ENCODE measurements at regions not wholly inside any gene's neighbourhood (a gene's known extent, or its start where the extent isn't known, plus 50 kb on each side); places are given as distances from the start of the nearest gene placed in this dataset.
A peak's percentile ranks its signal among the peaks of the same experiment; 100 is the strongest.

- TF ChIP-seq CTCF (IDR thresholded peaks at IDR 0.05; ENCODE audit: borderline replicate concordance, extremely low read depth, insufficient read depth): no peak
- H3K9ac ChIP-seq (ENCODE audit: low read length in 3 of 3): no peak overlapping the region
These were observed 86.2 kb upstream of the PIAS1 start for GRCh38 chr15:67967871-67968431.

GRCh38 chr15:67968564-67968963 lies 85.6 kb upstream of the PIAS1 start:
- no peak for TF ChIP-seq CTCF (IDR thresholded peaks at IDR 0.05; ENCODE audit: borderline replicate concordance, extremely low read depth, insufficient read depth)
- DNase-seq (no peak), FAIRE-seq (no peak)
- H3K4me3 ChIP-seq (ENCODE audit: low read length in 3 of 3): peak overlapping the region; percentile 21 to 53 (median 51)
- H3K36me3 ChIP-seq (ENCODE audit: control insufficient read depth in 2 of 3, insufficient read depth in 3 of 3, low read length in 3 of 3): no peaks in the 10 kb centered on the region
- H3K4me1 ChIP-seq (ENCODE audit: control insufficient read depth in 2 of 3, insufficient read depth in 2 of 3, low read depth in 1 of 3, low read length in 3 of 3): peaks cover 0 to 3% (median 0%) of the 10 kb centered on the region in 3 donors
- H3K9ac ChIP-seq (ENCODE audit: low read length in 3 of 3): no peak overlapping the region
- no peak overlapping the region for H3K27ac ChIP-seq (ENCODE audit: low read depth in 2 of 2, low read length in 2 of 2)
- intact Hi-C loops (cut with DNase I): no loop called here
- no peaks in the 10 kb centered on the region for H3K9me3 ChIP-seq (ENCODE audit: control insufficient read depth in 2 of 3, insufficient read depth in 1 of 3, low read length in 3 of 3)
- H3K27me3 ChIP-seq (ENCODE audit: control insufficient read depth, insufficient read depth, low read length): no peaks in the 10 kb centered on the region

More at GRCh38 chr15:67967871-67968431, 86.2 kb upstream of the PIAS1 start:
- Histone ChIP-seq H3K36me3 (ENCODE audit: control insufficient read depth in 2 of 3, insufficient read depth in 3 of 3, low read length in 3 of 3) (no peaks in the 10 kb centered on the region), H3K27ac (ENCODE audit: low read depth in 2 of 2, low read length in 2 of 2) (no peak overlapping the region), H3K4me1 (ENCODE audit: control insufficient read depth in 2 of 3, insufficient read depth in 2 of 3, low read depth in 1 of 3, low read length in 3 of 3) (peaks cover 0 to 3% (median 0%) of the 10 kb centered on the region in 3 donors), H3K9me3 (ENCODE audit: control insufficient read depth in 2 of 3, insufficient read depth in 1 of 3, low read length in 3 of 3) (no peaks in the 10 kb centered on the region), H3K4me3 (ENCODE audit: low read length in 3 of 3) (peak overlapping the region; percentile 43 to 53 (median 51)), H3K27me3 (ENCODE audit: control insufficient read depth, insufficient read depth, low read length) (no peaks in the 10 kb centered on the region)
- intact Hi-C loops (cut with DNase I): no loop called here
- FAIRE-seq (no peak), DNase-seq (peak; percentile 85 to 90 (median 88))

- FAIRE-seq (no peak), DNase-seq (peak in 3 of 5 donors; percentile 36 to 63 (median 54))
- Histone ChIP-seq H3K36me3 (ENCODE audit: control insufficient read depth in 2 of 3, insufficient read depth in 3 of 3, low read length in 3 of 3) (no peaks in the 10 kb centered on the region), H3K4me1 (ENCODE audit: control insufficient read depth in 2 of 3, insufficient read depth in 2 of 3, low read depth in 1 of 3, low read length in 3 of 3) (peaks cover 0 to 3% (median 0%) of the 10 kb centered on the region in 3 donors), H3K27me3 (ENCODE audit: control insufficient read depth, insufficient read depth, low read length) (no peaks in the 10 kb centered on the region), H3K27ac (ENCODE audit: low read depth in 2 of 2, low read length in 2 of 2) (no peak overlapping the region), H3K9me3 (ENCODE audit: control insufficient read depth in 2 of 3, insufficient read depth in 1 of 3, low read length in 3 of 3) (no peaks in the 10 kb centered on the region), H3K9ac (ENCODE audit: low read length in 3 of 3) (no peak overlapping the region), H3K4me3 (ENCODE audit: low read length in 3 of 3) (no peak overlapping the region)
- intact Hi-C loops (cut with DNase I): no loop called here
- TF ChIP-seq CTCF (IDR thresholded peaks at IDR 0.05; ENCODE audit: borderline replicate concordance, extremely low read depth, insufficient read depth): no peak
These were observed 85.1 kb upstream of the PIAS1 start for GRCh38 chr15:67968966-67969365.

- peak; percentile 72 for FAIRE-seq
- no peaks in the 10 kb centered on the region for H3K36me3 ChIP-seq (ENCODE audit: control insufficient read depth in 2 of 3, insufficient read depth in 3 of 3, low read length in 3 of 3)
- intact Hi-C loops (cut with DNase I): no loop called here
These were observed 84.2 kb upstream of the PIAS1 start for GRCh38 chr15:67969892-67970291.

More at GRCh38 chr15:67969892-67970291, 84.2 kb upstream of the PIAS1 start:
- Histone ChIP-seq H3K27ac (ENCODE audit: low read depth in 2 of 2, low read length in 2 of 2) (no peak overlapping the region), H3K4me1 (ENCODE audit: control insufficient read depth in 2 of 3, insufficient read depth in 2 of 3, low read depth in 1 of 3, low read length in 3 of 3) (peaks cover 0 to 3% (median 0%) of the 10 kb centered on the region in 3 donors), H3K27me3 (ENCODE audit: control insufficient read depth, insufficient read depth, low read length) (no peaks in the 10 kb centered on the region), H3K9me3 (ENCODE audit: control insufficient read depth in 2 of 3, insufficient read depth in 1 of 3, low read length in 3 of 3) (no peaks in the 10 kb centered on the region), H3K4me3 (ENCODE audit: low read length in 3 of 3) (no peak overlapping the region), H3K9ac (ENCODE audit: low read length in 3 of 3) (no peak overlapping the region)
- DNase-seq: no peak
- TF ChIP-seq CTCF (IDR thresholded peaks at IDR 0.05; ENCODE audit: borderline replicate concordance, extremely low read depth, insufficient read depth): no peak
